HL-60 (cell line): ENCODE measurements at regions not wholly inside any gene's neighbourhood (a gene's known extent, or its start where the extent isn't known, plus 50 kb on each side); places are given as distances from the start of the nearest gene placed in this dataset.

Experiments used
- CTCF ChIP-seq: IDR thresholded peaks from one replicate; pipeline ENCODE4 v1.5.1; 2011; ENCODE audit warnings: low read length, control low read depth, inconsistent platforms; ENCODE audit not compliant: insufficient read depth
- GABPA ChIP-seq: IDR thresholded peaks from 2 replicates; pipeline ENCODE4 v1.6.1; 2012; ENCODE audit warnings: low read depth
- POLR2AphosphoS5 ChIP-seq: IDR thresholded peaks from 2 replicates; pipeline ENCODE4 v1.6.1; 2012; ENCODE audit warnings: low read depth
- REST ChIP-seq: IDR thresholded peaks from 2 replicates; pipeline ENCODE4 v1.6.1; 2012; ENCODE audit warnings: low read depth; ENCODE audit not compliant: insufficient replicate concordance

- TF ChIP-seq REST (no peak), CTCF (no peak), POLR2AphosphoS5 (no peak), GABPA (no peak)
Observed at GRCh38 chr11:70733327-70734325, 335.3 kb downstream of the CTTN start.
